ENCODE measurements at regions not wholly inside any gene's neighbourhood (a gene's known extent, or its start where the extent isn't known, plus 50 kb on each side); places are given as distances from the start of the nearest gene placed in this dataset.
"Not testable (repeated sequence)": the region's sequence is repeated elsewhere in the genome, so short reads cannot be mapped to it uniquely, and the experiment has no call there.

DNA sequence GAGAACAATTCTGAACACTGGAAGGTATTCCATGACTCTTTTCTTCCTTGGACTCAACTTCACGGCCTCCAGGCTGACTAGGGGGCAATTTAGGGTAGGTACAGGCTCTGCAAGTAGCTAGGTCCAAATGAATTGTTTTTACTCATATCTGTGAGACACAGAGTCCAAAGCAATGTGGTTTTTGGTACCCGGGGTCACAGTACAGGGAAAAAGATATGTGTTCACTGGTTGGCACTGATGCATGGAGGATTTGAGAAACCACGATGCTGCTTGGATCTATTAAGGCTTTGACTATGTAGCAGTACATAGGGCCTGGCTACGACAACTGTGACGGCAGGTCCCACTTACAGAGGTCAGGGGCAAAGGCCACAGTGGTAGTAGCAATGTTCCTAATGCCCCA is 200.6 kb downstream of the DUSP10 start:
- DNase-seq: no peak

DNA sequence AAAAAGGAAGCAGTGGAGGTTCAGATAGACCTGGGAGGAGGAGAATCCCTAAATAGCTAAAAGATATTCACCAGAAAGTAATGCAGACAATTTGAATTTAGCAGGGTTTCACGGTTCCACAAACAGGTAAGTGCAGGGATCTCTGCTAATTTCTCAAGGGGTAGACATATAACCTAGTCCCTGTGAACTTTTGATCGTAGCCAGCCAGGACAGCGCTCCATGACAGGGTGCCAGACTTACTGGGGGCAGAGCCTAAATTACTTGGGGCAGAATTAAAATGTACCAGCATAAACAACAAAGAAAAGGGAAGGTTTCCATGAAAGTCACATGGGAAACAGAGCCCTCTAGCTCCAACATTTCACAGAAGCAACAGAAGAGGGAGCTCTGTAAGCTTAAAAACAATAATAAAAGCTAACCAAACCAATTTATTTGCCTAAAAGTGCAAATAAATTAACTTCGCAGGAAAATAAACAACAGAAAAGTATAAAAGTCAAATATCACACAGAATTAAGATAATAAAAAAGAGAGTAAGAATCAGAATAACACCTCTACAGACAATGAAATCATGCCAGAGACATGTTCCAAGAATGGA is 198.3 kb downstream of the DUSP10 start:
- DNase-seq: peak in 1 of 6 experiments; percentile 1

DNA sequence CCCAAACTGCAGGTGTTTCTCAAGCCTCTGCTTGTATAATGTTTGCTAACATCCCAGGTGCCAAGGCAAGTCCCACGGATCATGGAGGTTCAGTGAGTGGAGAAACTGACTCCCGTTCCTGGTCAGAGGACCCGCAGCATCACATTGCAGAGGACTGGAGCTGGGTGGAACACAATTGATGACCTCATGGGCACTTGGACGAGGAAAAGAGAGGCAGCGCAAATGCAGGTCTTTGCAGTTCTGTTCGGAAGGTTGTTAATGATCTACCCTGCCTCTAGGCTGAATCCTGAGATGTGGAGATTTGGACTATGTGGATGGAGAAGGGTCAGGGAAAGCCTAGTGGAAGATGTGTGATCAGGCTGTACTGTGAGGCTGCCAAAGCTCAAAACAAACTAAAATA is 192.9 kb downstream of the DUSP10 start:
- DNase-seq: no peak

- DNase-seq: no peak
Measured at GRCh38 chr1:221549815-221550214, 192.1 kb downstream of the DUSP10 start.

DNA sequence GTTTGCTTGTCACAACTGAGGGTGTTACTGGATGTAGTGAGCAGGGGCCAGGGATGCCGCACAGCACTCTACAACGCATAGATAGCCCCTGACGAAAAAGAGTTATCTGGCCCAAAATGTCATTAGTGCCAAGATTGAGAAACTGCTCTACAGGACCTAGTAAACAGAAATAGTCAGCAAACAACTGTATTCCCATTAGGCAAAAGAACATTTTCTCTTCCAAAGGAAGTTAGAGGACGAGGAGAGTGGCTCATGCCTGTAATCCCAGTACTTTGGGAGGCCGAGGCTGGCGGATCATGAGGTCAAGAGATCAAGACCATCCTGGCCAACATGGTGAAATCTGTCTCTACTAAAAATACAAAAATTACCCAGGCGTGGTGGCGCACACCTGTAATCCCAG is 189.1 kb downstream of the DUSP10 start:
- not testable (repeated sequence) for DNase-seq

DNA sequence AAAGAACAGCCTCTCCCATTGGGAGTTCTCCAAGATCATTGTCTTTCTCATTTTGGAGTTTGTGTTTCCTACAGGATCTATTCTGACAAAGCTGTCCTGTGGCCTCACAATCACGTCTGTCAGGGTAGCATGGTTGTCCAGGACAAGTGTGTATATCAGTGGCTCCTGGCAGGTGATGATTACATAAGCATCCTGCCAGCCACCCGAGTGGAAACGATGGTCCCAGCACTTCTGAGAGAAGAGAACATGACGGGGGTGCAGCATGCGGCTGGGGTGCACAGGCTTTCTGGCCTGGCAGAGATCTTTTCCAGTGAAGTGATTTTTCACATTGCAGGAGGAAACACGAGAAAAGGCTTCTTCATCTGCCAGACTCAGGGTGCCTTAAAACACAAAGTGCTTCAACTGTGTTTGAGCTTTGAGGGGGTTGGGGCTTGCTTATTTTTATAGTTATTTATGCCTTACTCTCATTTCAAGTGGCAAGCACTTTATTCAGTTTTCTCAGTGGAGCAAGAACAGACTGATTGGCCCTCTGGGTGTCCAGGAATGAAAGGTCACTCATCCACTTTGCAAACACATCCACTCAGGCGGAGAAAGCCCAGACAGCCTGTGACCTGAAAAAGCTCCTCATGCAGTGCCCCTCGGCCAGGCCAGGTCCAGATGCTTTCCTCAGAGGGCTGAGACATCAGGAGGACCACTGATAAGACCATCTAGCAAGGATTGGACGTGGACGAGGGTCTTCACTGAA is 186.0 kb downstream of the DUSP10 start:
- no peak for DNase-seq

GRCh38 chr1:221556435-221556834 is 185.5 kb downstream of the DUSP10 start:
- no peak for DNase-seq

- DNase-seq: no peak
Measured at GRCh38 chr1:221557013-221557412, 184.9 kb downstream of the DUSP10 start.

DNA sequence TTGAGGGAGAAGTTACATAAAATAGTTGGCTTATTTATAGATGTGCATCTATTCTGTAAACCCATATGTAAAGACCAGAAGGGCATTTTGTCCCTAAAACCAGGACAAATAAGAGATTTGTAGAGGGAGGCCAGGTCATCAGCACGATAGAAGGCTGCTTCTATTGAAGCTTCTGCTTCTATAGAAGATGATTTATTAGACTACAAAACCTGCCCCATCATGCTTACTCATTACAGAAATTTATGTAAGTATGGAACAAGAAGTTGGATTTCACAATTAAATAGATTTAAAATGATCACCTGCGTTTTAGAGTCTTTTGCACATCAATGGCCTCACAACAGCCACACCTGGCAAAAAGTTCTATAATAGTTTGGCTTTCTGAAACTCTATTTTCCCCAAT is 183.5 kb downstream of the DUSP10 start:
- no peak for DNase-seq

GRCh38 chr1:221559911-221560310 is 182.0 kb downstream of the DUSP10 start:
- DNase-seq: no peak

DNA sequence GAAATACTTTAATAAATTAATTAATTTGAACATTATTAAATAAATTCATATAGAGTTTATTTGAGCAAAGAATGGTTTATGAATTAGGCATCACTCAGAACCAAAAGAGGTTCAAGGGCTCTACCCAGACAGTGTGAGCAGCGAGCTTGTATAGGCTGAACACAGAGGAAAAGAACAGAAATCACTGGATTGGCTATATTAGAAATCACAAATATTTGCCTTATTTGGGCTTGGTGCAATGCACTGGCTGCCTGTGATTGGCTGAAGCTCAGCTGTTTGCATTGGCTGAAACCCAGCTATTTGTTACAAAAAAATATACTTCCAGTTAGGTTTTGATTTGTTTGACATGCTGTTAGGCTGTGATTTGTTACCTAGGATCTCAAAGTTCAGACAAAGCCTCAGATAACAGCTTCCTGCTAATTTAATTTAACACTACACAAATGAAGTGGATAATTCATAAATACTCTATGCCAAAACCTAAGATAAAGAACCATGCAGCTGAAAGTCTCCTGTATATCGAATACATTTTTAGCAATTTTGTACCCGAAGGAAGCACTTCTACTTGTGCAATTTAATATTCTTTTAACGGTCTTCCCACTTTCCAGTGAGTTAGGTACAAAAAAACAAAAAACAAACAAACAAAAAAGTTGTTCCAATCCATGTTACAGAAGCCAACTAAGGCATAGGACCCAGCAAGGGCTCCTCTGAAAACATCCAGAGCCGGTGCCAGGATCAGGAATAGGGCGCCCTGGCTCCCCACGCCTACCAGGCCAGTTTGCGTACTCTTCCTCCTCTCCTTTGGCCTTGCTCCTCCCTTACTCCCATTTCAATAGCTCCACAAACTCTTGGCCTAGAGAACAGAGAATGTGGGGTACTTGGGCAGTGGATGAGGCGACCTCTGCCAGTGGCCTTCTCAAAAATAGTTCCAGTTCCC is 179.1 kb downstream of the DUSP10 start:
- DNase-seq: no peak

- DNase-seq: no peak
Measured at GRCh38 chr1:221563476-221563921, 178.4 kb downstream of the DUSP10 start.

GRCh38 chr1:221564891-221565290 is 177.0 kb downstream of the DUSP10 start:
- no peak for DNase-seq

DNA sequence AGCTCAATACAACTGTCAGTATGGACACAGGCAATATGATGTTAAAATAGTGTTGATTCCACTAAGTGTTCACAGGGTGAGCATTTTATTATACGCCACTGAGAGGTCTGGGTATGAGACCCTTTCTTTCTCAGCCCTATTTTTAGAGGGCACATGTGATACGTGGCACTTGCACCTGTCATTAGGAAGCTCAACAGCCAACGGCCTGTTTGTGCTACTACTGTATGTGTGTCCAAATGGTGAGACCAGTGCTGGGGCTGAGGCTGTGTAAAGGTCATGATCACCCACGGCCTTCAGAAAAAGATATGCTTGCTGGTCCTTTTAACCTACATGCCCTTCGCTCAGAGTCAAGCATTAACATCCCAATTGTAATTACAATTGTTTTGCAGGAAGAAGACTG is 176.2 kb downstream of the DUSP10 start:
- no peak for DNase-seq

DNA sequence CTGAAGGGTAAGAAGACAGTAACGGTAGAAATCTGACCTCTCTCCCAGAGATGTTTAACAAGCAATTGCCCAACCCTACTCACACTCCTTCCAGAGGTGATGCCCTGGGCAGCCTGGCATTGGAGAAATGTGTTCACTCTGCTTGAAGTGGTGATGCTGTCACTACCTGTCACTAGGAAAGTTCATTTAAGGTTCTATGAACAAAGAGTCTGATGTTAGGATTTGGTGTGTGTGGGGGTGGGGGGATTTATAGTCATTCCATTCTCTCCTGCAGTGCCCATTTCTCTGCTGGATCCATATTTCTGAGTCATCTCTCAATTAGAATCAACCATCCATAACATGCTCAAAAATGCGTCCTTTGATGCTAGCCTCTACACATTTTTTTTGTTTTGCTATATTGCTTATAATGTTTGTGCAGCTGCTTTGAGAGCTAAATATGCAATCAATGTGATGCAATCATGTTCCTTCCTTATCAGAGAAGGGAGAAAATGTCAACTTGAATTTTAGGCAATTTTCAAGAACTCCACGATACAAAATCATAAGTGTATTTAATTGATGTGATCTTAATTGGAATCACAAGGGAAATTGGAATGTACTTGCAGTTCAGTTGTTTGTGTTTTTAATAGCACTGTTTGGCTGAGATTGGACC is 173.9 kb downstream of the DUSP10 start:
- DNase-seq: no peak

DNA sequence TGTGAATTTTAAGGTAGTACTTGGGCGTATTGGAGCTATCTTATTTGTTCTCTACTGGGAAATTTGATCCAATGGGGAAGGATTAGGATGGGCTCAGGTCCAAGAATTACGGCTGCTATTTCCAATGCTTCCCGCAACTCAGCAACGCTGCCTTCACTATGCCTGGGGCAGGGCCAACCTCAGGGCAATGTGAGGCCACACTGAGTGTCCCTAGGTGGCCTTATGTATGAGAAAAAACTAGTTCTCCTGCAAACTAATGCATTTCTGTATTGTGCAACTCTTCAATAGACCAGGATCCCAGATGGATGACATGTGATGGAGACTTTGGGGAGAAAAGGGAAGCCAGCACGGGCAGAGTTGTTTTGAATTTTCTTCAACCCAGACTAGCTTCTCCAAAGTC is 168.1 kb downstream of the DUSP10 start:
- DNase-seq: no peak

DNA sequence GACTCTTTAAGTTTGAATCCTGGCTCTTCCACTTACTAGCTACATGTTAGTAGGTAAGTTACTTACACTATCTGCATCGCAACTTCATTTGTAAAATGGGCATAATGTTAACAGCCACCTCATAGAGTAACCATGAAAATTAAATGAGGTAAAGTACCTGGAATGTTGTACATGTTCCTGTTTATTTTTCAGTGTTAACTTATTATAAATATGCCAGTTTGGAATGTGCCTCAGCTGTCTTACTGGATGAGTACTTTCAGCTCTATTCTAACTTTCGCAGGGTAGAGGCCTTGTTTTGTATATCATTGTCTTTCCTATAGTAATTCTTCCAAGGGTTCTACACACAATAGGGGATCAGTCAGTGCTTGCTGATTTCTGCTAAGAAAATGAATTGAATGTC is 167.4 kb downstream of the DUSP10 start:
- DNase-seq: no peak

DNA sequence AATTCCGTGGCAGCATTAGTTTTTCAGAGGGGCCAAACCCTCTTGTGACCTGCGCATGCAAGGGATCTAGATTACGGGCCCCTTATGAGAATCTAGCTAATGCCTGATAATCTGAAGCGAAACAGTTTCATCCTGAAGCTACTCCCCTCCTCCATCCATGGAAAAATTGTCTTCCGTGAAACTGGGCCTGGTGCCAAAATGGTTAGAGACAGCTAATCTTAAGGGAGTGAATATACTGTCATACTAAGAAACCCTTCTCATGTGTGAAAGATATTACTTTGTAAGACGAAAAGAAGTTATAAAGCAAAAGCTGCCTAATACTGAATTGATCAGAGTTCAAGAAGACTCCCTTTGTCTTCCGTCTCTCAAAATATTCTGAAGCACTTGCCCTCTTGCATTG is 166.3 kb downstream of the DUSP10 start:
- DNase-seq: no peak

- no peak for DNase-seq
Measured at GRCh38 chr1:221576268-221576667, 165.6 kb downstream of the DUSP10 start.

DNA sequence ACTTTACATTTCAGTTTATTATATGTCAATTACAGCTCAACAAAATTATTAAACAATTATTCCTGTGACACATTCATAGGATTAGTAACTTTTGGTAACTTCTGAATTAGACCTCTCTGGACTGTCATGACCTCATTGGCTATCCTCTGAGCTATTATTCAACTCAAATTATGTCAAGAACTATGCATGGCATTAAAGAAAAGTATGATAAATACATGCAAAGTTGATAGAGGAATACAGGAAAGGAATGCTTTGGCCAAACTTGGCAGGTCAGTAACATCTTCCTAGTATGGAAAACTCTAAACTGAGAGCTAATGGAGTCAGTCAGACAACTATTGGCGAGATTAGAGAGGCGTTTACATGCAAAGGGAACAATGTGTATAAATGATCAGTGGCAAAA is 158.4 kb downstream of the DUSP10 start:
- no peak for DNase-seq

- DNase-seq: not testable (repeated sequence)
Measured at GRCh38 chr1:221587013-221587412, 154.9 kb downstream of the DUSP10 start.

- not testable (repeated sequence) for DNase-seq
Measured at GRCh38 chr1:221591250-221591649, 150.6 kb downstream of the DUSP10 start.

GRCh38 chr1:221594576-221594975 is 147.3 kb downstream of the DUSP10 start:
- no peak for DNase-seq
